ENCODE measurements at regions not wholly inside any gene's neighbourhood (a gene's known extent, or its start where the extent isn't known, plus 50 kb on each side); places are given as distances from the start of the nearest gene placed in this dataset.

DNA sequence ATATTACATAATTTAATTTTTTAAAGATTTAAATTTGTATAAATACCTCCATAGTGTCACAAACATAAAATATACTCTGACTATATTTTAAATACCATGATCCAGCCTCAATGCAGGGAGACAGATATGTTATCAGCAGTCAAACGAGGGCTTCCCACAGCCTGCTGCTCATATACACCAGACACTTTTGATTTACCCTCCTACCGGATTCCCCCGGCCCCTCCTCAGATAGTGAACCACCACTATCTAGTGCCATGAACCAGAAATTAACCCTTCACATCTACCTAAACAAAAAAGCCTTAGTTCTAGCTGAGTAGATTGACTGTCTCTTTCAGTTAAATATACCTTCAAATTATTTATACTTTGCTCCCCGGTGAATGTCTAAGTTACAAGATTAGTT is 52.4 kb upstream of the C1orf53 start:
- TF ChIP-seq, protein P1, sequence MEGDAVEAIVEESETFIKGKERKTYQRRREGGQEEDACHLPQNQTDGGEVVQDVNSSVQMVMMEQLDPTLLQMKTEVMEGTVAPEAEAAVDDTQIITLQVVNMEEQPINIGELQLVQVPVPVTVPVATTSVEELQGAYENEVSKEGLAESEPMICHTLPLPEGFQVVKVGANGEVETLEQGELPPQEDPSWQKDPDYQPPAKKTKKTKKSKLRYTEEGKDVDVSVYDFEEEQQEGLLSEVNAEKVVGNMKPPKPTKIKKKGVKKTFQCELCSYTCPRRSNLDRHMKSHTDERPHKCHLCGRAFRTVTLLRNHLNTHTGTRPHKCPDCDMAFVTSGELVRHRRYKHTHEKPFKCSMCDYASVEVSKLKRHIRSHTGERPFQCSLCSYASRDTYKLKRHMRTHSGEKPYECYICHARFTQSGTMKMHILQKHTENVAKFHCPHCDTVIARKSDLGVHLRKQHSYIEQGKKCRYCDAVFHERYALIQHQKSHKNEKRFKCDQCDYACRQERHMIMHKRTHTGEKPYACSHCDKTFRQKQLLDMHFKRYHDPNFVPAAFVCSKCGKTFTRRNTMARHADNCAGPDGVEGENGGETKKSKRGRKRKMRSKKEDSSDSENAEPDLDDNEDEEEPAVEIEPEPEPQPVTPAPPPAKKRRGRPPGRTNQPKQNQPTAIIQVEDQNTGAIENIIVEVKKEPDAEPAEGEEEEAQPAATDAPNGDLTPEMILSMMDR (IDR thresholded peaks at IDR 0.05): no peak
- TF ChIP-seq POLR2A (IDR thresholded peaks at IDR 0.05): no peak
